NCI-H1417 (cell line): ENCODE measurements at regions not wholly inside any gene's neighbourhood (a gene's known extent, or its start where the extent isn't known, plus 50 kb on each side); places are given as distances from the start of the nearest gene placed in this dataset.

Source experiments
- DNase-seq, 3 experiments: peaks; one replicate each; lab custom pipeline; 2025; lab: John Stamatoyannopoulos, UW

GRCh38 chr10:106520698-106521097, 643.8 kb downstream of the SORCS1 start:
- DNase-seq, result no peak

- no peak for DNase-seq
Observed at GRCh38 chr10:106519376-106520030, 645.0 kb downstream of the SORCS1 start.

GRCh38 chr10:106515206-106515790, 649.2 kb downstream of the SORCS1 start:
- no peak for DNase-seq

GRCh38 chr10:106513352-106513771, 651.1 kb downstream of the SORCS1 start:
- peak in 1 of 3 experiments; percentile 39 for DNase-seq

- no peak for DNase-seq
Observed at GRCh38 chr10:106511917-106512316, 652.6 kb downstream of the SORCS1 start.

GRCh38 chr10:106508950-106509349, 655.6 kb downstream of the SORCS1 start:
- no peak for DNase-seq

- no peak for DNase-seq
Observed at GRCh38 chr10:106506526-106507283, 657.8 kb downstream of the SORCS1 start.

- no peak for DNase-seq
Observed at GRCh38 chr10:106504536-106504935, 660.0 kb downstream of the SORCS1 start.

- DNase-seq, result no peak
Observed at GRCh38 chr10:106502641-106503040, 661.9 kb downstream of the SORCS1 start.

- no peak for DNase-seq
Observed at GRCh38 chr10:106500925-106501525, 663.5 kb downstream of the SORCS1 start.

- no peak for DNase-seq
Observed at GRCh38 chr10:106500041-106500924, 664.2 kb downstream of the SORCS1 start.

GRCh38 chr10:106499448-106499847, 665.1 kb downstream of the SORCS1 start:
- DNase-seq, result no peak

GRCh38 chr10:106498675-106499074, 665.8 kb downstream of the SORCS1 start:
- DNase-seq, result no peak

GRCh38 chr10:106495931-106496330, 668.6 kb downstream of the SORCS1 start:
- DNase-seq, result no peak

GRCh38 chr10:106493751-106494150, 670.8 kb downstream of the SORCS1 start:
- DNase-seq, result no peak

GRCh38 chr10:106493226-106493625, 671.3 kb downstream of the SORCS1 start:
- DNase-seq, result no peak

- no peak for DNase-seq
Observed at GRCh38 chr10:106487726-106488125, 676.8 kb downstream of the SORCS1 start.

- no peak for DNase-seq
Observed at GRCh38 chr10:106481598-106482275, 682.8 kb downstream of the SORCS1 start.

- DNase-seq, result no peak
Observed at GRCh38 chr10:106479636-106480035, 684.9 kb downstream of the SORCS1 start.

- DNase-seq, result no peak
Observed at GRCh38 chr10:106474876-106475275, 689.6 kb downstream of the SORCS1 start.

GRCh38 chr10:106473129-106473685, 691.3 kb downstream of the SORCS1 start:
- no peak for DNase-seq
